CD4-positive, alpha-beta memory T cell (primary cell): ENCODE measurements at regions not wholly inside any gene's neighbourhood (a gene's known extent, or its start where the extent isn't known, plus 50 kb on each side); places are given as distances from the start of the nearest gene placed in this dataset.

Experiments used
- CTCF ChIA-PET: fragments of 350-600 bp; sonication (Branson Sonifier 250); formaldehyde crosslinking; loops from one replicate; lab custom pipeline; 2021; ENCODE audit warnings: inconsistent platforms; ENCODE audit not compliant: partially characterized antibody; lab: Charles Lee
- POLR2A ChIA-PET: fragments of 350-600 bp; sonication (Branson Sonifier 250); formaldehyde crosslinking; loops from one replicate; lab custom pipeline; 2021; ENCODE audit not compliant: partially characterized antibody; lab: Charles Lee
- DNase-seq, 5 donors: peaks; one replicate each; pipeline versions ENCODE4 v3.0.0 to v3.0.0-alpha.2; 2020 to 2022; ENCODE audit warnings: mixed read lengths in 1 of 5
- H3K27ac ChIP-seq: one replicate; pipeline ENCODE4 v1.7.0; 2013; ENCODE audit warnings: low read depth, low read length
- H3K27me3 ChIP-seq: 2 replicates; pipeline ENCODE4 v1.7.0; 2013; ENCODE audit warnings: mild to moderate bottlenecking, low read length, moderate library complexity; ENCODE audit not compliant: insufficient read depth
- H3K36me3 ChIP-seq: 2 replicates; pipeline ENCODE4 v1.7.0; 2013; ENCODE audit warnings: mild to moderate bottlenecking, low read length, moderate library complexity; ENCODE audit not compliant: insufficient read depth
- H3K4me1 ChIP-seq: 2 replicates; pipeline ENCODE4 v1.7.0; 2013; ENCODE audit warnings: mild to moderate bottlenecking, low read length, moderate library complexity; ENCODE audit not compliant: insufficient read depth
- H3K4me3 ChIP-seq, 2 donors: one replicate each; pipeline ENCODE4 v1.7.0; 2013; ENCODE audit warnings: low read length in 2 of 2, mild to moderate bottlenecking in 1 of 2
- H3K9me3 ChIP-seq, 2 donors: one replicate each; pipeline ENCODE4 v1.7.0; 2013; ENCODE audit warnings: low read length in 2 of 2, control low read depth in 1 of 2; ENCODE audit not compliant: control insufficient read depth in 1 of 2
- H3K27ac Mint-ChIP-seq, 7 donors: one replicate each; pipeline ENCODE4 v1.8.0; 2020 to 2021; ENCODE audit warnings: mixed read lengths in 7 of 7, mild to moderate bottlenecking in 6 of 7, inconsistent platforms in 3 of 7, moderate library complexity in 3 of 7
- H3K27me3 Mint-ChIP-seq, 2 donors: one replicate each; pipeline ENCODE4 v1.8.0; 2020 to 2021; ENCODE audit warnings: mixed read lengths in 2 of 2
- H3K36me3 Mint-ChIP-seq, 2 donors: one replicate each; pipeline ENCODE4 v1.8.0; 2020 to 2021; ENCODE audit warnings: mixed read lengths in 2 of 2, inconsistent platforms in 1 of 2, mild to moderate bottlenecking in 1 of 2
- H3K4me1 Mint-ChIP-seq, 4 donors: one replicate each; pipeline ENCODE4 v1.8.0; 2020 to 2021; ENCODE audit warnings: mixed read lengths in 4 of 4, mild to moderate bottlenecking in 1 of 4
- H3K4me3 Mint-ChIP-seq, 8 donors: one replicate each; pipeline ENCODE4 v1.8.0; 2020 to 2021; ENCODE audit warnings: mixed read lengths in 8 of 8, mild to moderate bottlenecking in 7 of 8, moderate library complexity in 6 of 8, inconsistent platforms in 3 of 8
- H3K9me3 Mint-ChIP-seq, 8 donors: one replicate each; pipeline ENCODE4 v1.8.0; 2020 to 2021; ENCODE audit warnings: mixed read lengths in 8 of 8, mild to moderate bottlenecking in 5 of 8, inconsistent platforms in 3 of 8, moderate library complexity in 1 of 8
- intact Hi-C: fragments of 100-400 bp; cut with micrococcal nuclease; formaldehyde crosslinking; loops from one replicate; pipeline ENCODE4 v1.15.1; 2023

GRCh38 chr20:60749804-60750602 lies 502.1 kb upstream of the CDH4 start:
- no peaks in the 10 kb centered on the region for H3K4me1 Mint-ChIP-seq
- H3K4me3 ChIP-seq: no peak overlapping the region
- H3K36me3 Mint-ChIP-seq: no peaks in the 10 kb centered on the region
- intact Hi-C loops: no loop called here
- peaks cover 0 to 1% of the 10 kb centered on the region in 2 donors for H3K27me3 Mint-ChIP-seq
- ChIA-PET POLR2A (no interaction called here), CTCF (no interaction called here)
- no peaks in the 10 kb centered on the region for H3K36me3 ChIP-seq
- H3K9me3 ChIP-seq: no peaks in the 10 kb centered on the region
- H3K4me3 Mint-ChIP-seq: peak overlapping the region in 1 of 8 donors; percentile 36
- peaks cover 0 to 5% (median 0%) of the 10 kb centered on the region in 8 donors for H3K9me3 Mint-ChIP-seq
- no peak overlapping the region for H3K27ac ChIP-seq
- no peak overlapping the region for H3K27ac Mint-ChIP-seq
- H3K4me1 ChIP-seq: no peaks in the 10 kb centered on the region
- DNase-seq: no peak
- no peaks in the 10 kb centered on the region for H3K27me3 ChIP-seq

GRCh38 chr20:60750909-60751308 lies 501.2 kb upstream of the CDH4 start:
- ChIA-PET POLR2A (no interaction called here), CTCF (no interaction called here)
- H3K36me3 Mint-ChIP-seq: no peaks in the 10 kb centered on the region
- H3K27me3 Mint-ChIP-seq: peaks cover 0 to 1% of the 10 kb centered on the region in 2 donors
- H3K36me3 ChIP-seq: no peaks in the 10 kb centered on the region
- H3K4me1 ChIP-seq: no peaks in the 10 kb centered on the region
- H3K4me3 ChIP-seq: no peak overlapping the region
- H3K27me3 ChIP-seq: no peaks in the 10 kb centered on the region
- intact Hi-C loops: no loop called here
- DNase-seq: no peak
- H3K9me3 ChIP-seq: no peaks in the 10 kb centered on the region
- H3K27ac Mint-ChIP-seq: no peak overlapping the region
- H3K4me3 Mint-ChIP-seq: no peak overlapping the region
- H3K4me1 Mint-ChIP-seq: no peaks in the 10 kb centered on the region
- no peak overlapping the region for H3K27ac ChIP-seq
- H3K9me3 Mint-ChIP-seq: peaks cover 0 to 3% (median 0%) of the 10 kb centered on the region in 8 donors

DNA sequence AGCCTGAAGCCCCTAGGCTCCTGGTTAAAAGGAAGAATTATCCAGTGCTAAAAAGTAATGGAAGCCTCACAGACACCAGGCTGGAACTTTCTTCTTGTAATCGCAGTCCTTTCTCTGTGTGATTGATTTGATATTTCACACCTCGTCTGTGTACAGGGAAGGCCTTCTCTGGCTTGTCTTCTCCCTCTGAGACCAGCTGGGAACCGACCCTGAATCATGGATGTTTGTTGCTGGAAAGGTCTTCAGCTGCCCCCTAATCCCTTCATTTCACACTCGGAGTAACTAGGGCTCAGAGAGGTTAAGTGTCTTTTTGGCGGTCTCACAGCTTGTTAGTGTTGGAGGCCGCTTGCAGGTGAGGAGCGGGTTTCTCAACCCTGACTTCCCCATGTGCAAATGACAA lies 500.2 kb upstream of the CDH4 start:
- no peak overlapping the region for H3K27ac ChIP-seq
- peaks cover 0 to 3% (median 0%) of the 10 kb centered on the region in 8 donors for H3K9me3 Mint-ChIP-seq
- POLR2A ChIA-PET: no interaction called here
- no peaks in the 10 kb centered on the region for H3K4me1 Mint-ChIP-seq
- H3K4me3 Mint-ChIP-seq: no peak overlapping the region
- H3K36me3 ChIP-seq: no peaks in the 10 kb centered on the region
- H3K4me1 ChIP-seq: no peaks in the 10 kb centered on the region
- H3K27ac Mint-ChIP-seq: no peak overlapping the region
- H3K4me3 ChIP-seq: no peak overlapping the region
- peaks cover 0 to 1% of the 10 kb centered on the region in 2 donors for H3K27me3 Mint-ChIP-seq
- H3K27me3 ChIP-seq: no peaks in the 10 kb centered on the region
- no peaks in the 10 kb centered on the region for H3K36me3 Mint-ChIP-seq
- DNase-seq: no peak
- intact Hi-C loops: no loop called here
- CTCF ChIA-PET: no interaction called here
- H3K9me3 ChIP-seq: no peaks in the 10 kb centered on the region

DNA sequence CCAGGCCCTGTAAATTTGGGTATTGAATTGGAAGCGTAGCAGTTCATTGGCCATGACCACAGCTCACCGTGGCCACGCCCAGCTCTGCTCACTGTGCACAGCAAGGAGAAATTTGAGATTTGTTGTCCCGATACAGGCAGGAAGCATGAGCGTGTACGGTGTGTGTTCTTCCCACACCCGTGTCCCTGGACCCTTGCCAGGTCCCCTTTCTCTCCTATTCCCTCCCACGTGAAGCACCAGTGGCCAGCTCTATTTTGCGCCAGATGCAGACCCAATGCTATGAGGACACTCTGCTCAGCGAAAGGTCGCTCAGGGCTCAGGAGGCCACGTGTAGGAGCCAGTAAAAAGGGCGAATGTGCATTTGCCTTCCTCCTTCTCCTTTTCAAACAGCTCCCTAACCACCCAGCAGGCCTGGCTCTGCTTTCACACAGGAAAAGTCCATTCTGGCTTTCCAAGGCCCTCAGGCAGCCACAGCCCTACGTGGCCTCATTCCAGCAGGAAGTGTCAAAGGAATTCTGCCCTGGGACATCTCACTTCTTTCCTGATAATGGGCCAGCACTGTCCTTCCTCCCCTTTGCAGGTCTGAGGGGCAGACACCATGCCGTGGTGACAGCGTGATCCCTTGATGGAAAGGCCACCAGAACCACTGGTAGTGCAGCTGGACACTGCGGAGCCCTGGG lies 499.2 kb upstream of the CDH4 start:
- Histone ChIP-seq H3K9me3 (no peaks in the 10 kb centered on the region), H3K36me3 (no peaks in the 10 kb centered on the region), H3K4me3 (no peak overlapping the region), H3K27ac (no peak overlapping the region), H3K4me1 (no peaks in the 10 kb centered on the region), H3K27me3 (no peaks in the 10 kb centered on the region)
- no peaks in the 10 kb centered on the region for H3K27me3 Mint-ChIP-seq
- H3K36me3 Mint-ChIP-seq: no peaks in the 10 kb centered on the region
- peaks cover 0 to 3% (median 0%) of the 10 kb centered on the region in 8 donors for H3K9me3 Mint-ChIP-seq
- intact Hi-C loops: no loop called here
- H3K4me1 Mint-ChIP-seq: no peaks in the 10 kb centered on the region
- no peak overlapping the region for H3K4me3 Mint-ChIP-seq
- H3K27ac Mint-ChIP-seq: no peak overlapping the region
- POLR2A ChIA-PET: no interaction called here
- CTCF ChIA-PET: no interaction called here
- no peak for DNase-seq

DNA sequence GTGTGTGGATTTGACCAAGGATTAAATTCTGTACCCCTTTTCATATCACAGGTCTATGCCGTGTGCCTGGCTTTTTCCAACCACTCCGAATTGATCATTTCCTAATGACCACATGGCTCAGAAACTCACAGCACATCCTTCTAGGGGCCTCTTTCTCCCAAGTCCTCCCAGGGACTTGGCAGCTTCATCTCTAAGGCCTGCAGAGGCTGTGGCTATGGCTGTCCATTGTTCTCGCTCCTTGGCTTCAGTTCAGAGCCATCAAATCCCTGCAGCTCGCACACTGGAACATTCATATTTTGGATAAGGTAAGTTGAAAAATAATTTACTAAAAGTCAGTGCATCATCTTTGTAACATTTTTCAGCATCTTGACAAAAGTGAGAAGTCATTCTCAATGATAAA lies 497.2 kb upstream of the CDH4 start:
- ChIA-PET CTCF (interaction anchor here (0.7 kb wide), 1 partner anchor 29 kb away, joined by 3 read pairs; no protein-coding TSS in a partner anchor), POLR2A (no interaction called here)
- H3K4me1 Mint-ChIP-seq: no peaks in the 10 kb centered on the region

DNA sequence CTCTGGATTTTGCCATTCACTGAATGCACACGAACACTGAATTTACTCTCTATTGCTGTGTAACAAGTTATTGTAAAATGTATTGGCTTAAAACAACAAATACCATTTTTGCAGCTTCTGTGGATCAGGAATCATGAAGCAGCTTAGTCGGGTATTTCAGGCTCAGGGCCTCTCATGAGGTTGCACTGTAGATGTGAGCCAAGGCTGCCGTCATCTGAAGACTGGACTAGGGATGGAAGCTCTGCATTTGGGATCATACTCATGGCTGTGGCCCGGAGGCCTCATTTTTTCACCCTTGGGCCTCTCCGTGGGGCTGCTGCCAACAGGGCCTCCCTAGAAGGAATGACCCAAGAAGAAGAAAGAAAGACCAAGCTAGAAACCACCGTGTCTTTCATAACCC lies 492.4 kb upstream of the CDH4 start:
- DNase-seq: no peak
- CTCF ChIA-PET: no interaction called here
- Mint-ChIP-seq H3K4me3 (no peak overlapping the region), H3K27ac (no peak overlapping the region), H3K27me3 (no peaks in the 10 kb centered on the region), H3K4me1 (no peaks in the 10 kb centered on the region), H3K36me3 (no peaks in the 10 kb centered on the region), H3K9me3 (peaks cover 0 to 4% (median under 1%) of the 10 kb centered on the region in 8 donors)
- H3K4me3 ChIP-seq: no peak overlapping the region
- H3K4me1 ChIP-seq: no peaks in the 10 kb centered on the region
- intact Hi-C loops: no loop called here
- no peaks in the 10 kb centered on the region for H3K36me3 ChIP-seq
- POLR2A ChIA-PET: interaction anchor here (0.5 kb wide), 1 partner anchor 28 kb away, joined by 4 read pairs; no protein-coding TSS in a partner anchor
- H3K27ac ChIP-seq: no peak overlapping the region
- no peaks in the 10 kb centered on the region for H3K9me3 ChIP-seq
- no peaks in the 10 kb centered on the region for H3K27me3 ChIP-seq

More for the DNA sequence above, 497.2 kb upstream of the CDH4 start:
- Mint-ChIP-seq H3K4me3 (no peak overlapping the region), H3K27ac (no peak overlapping the region), H3K9me3 (peaks cover 0 to 3% (median 0%) of the 10 kb centered on the region in 8 donors), H3K36me3 (no peaks in the 10 kb centered on the region), H3K27me3 (no peaks in the 10 kb centered on the region)
- Histone ChIP-seq H3K27me3 (no peaks in the 10 kb centered on the region), H3K9me3 (no peaks in the 10 kb centered on the region), H3K36me3 (no peaks in the 10 kb centered on the region), H3K4me1 (no peaks in the 10 kb centered on the region), H3K4me3 (no peak overlapping the region), H3K27ac (no peak overlapping the region)
- no peak for DNase-seq
- intact Hi-C loops: no loop called here

DNA sequence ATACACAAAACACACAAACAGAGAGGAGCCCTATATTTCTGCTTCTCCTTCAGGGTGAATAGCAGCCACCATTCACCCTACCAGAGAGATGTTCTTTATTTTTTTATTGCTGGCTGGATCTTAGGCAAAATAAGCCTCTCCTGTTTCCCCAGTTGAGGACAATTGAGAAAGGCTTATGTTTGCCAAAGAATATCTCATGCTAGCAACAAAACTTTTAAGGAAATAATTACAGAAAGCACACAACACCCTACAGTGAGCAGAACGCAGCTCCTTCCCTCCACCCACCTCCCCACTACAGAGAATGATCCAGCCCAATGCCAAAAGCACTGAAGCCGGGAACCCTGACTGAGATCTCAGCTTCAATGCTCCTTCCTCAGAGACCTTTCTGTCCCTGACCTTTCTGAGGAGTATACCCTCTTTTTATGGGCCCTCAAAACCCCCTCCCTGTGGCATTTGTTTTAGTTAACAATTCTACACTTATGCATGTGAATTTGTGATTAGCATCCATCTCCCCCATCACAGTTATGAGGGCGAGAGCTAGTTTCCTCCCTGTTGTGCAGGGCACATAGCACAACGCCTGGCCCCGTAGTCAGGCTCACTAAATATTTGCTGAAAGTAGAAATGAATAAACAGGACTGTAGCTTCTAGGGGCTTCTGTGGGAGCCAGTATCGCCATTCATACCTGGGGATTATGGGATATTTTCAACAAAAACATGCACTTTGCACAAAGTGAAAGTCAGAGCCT lies 491.6 kb upstream of the CDH4 start:
- Histone ChIP-seq H3K36me3 (no peaks in the 10 kb centered on the region), H3K4me3 (no peak overlapping the region), H3K27ac (no peak overlapping the region), H3K4me1 (no peaks in the 10 kb centered on the region), H3K27me3 (no peaks in the 10 kb centered on the region), H3K9me3 (no peaks in the 10 kb centered on the region)
- intact Hi-C loops: no loop called here
- Mint-ChIP-seq H3K9me3 (peaks cover 0 to 4% (median under 1%) of the 10 kb centered on the region in 8 donors), H3K4me3 (no peak overlapping the region), H3K27ac (no peak overlapping the region), H3K36me3 (no peaks in the 10 kb centered on the region), H3K4me1 (no peaks in the 10 kb centered on the region), H3K27me3 (no peaks in the 10 kb centered on the region)
- ChIA-PET CTCF (no interaction called here), POLR2A (interaction anchor here (0.5 kb wide), 1 partner anchor 27 kb away, joined by 4 read pairs; no protein-coding TSS in a partner anchor)
- DNase-seq: no peak
